ENCODE measurements at regions not wholly inside any gene's neighbourhood (a gene's known extent, or its start where the extent isn't known, plus 50 kb on each side); places are given as distances from the start of the nearest gene placed in this dataset.
"Not testable (repeated sequence)": the region's sequence is repeated elsewhere in the genome, so short reads cannot be mapped to it uniquely, and the experiment has no call there.

- DNase-seq (ENCODE audit: low spot score), result no peak
These were observed 51.0 kb downstream of the POU3F3 start for GRCh38 chr2:104904889-104905288.

GRCh38 chr2:104909317-104909716, 55.4 kb downstream of the POU3F3 start:
- DNase-seq (ENCODE audit: low spot score), result no peak

DNA sequence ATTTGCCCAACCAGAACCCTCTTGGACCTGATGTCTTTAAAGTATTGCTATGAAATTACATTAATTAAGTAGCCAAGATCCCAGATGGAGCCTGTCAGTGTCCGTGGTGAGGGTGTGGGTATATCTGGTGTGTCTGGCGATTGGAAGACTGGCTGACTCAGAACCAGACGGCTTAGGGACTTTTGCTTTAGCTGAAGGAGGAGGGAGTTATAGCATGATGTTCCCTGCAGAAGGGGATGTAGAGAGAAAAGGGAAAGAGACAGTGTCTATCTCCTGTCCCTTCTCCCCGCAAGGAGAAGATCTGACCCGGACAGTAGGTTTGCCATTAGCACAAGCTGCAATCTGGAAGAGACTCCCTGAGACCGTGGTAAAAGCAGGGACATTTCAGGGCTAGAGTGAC, 60.6 kb downstream of the POU3F3 start:
- no peak for DNase-seq (ENCODE audit: low spot score)

DNA sequence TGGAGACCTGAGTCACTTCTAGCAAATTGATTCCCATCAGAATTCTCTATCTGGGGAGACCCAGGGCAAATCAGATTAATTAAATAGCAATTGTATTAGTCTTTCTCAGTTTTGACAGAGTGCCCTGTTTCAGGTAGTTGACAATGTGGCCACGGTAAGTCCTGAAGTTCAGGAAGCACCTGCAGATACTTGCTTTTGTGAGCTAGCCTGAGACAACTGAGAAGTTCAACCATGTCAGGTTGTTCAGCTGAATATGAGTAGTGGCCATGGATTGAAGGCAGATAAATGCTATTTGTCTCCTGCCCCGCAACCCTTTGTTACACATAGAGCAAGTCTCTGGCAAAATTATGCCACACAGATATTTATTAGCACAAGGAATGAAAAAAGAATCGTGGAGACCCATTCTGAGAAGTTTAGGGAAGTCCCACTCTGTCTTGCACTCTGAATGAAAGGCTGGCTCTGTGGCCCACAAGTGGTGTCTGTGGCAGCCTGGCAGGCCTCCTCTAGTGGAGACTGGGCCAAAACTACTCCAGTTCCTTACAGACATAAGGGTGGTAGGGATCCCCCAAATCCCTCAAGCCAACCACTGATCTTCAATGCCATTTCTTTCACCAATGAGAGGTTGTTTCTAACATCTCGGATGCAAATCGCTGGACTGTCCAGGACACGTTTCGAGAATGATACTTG, 61.3 kb downstream of the POU3F3 start:
- no peak for DNase-seq (ENCODE audit: low spot score)

- no peak for DNase-seq (ENCODE audit: low spot score)
These were observed 65.2 kb downstream of the POU3F3 start for GRCh38 chr2:104919127-104919526.

GRCh38 chr2:104923665-104924064, 69.8 kb downstream of the POU3F3 start:
- DNase-seq (ENCODE audit: low spot score), result no peak

DNA sequence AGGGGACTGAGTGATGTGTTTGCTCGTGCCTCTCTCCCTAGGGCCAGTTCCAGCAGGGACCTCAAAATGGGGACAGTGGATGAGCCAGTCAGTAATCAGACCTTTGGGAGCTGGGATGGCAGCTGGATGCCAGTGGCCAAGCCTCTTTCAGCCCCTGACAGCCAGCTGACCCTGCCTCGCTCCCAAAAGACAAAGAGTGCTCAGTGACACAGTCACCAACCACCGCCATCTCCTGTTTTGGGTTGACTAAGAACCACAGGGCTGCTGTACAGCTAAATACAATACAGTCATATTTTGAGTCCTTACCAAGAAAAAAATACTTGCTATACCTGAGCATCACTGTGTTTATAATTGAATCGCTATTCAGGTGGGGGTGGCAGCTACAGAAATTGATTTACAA, 75.7 kb downstream of the POU3F3 start:
- peak; percentile 80 for DNase-seq (ENCODE audit: low spot score)

GRCh38 chr2:104930732-104931131, 76.8 kb downstream of the POU3F3 start:
- DNase-seq (ENCODE audit: low spot score), result no peak

DNA sequence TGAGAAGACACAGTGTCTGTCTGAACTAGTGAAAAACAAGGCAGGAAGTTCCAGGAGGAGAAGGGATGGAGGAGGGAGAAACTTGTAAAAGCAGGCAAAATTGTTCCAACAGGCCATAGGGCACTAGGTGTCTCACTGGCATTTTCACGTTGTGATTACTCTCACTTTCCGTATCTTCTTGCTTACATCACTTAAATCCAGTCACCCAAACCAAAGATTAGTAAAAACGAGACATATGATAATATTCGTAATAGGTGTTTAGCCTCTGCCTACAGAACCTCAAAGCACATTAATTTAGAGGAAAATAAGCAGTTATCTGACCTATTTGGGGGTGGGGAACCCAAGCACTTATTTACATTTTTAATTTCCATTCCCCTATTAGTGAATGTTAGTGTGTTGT, 78.3 kb downstream of the POU3F3 start:
- DNase-seq (ENCODE audit: low spot score), result no peak

DNA sequence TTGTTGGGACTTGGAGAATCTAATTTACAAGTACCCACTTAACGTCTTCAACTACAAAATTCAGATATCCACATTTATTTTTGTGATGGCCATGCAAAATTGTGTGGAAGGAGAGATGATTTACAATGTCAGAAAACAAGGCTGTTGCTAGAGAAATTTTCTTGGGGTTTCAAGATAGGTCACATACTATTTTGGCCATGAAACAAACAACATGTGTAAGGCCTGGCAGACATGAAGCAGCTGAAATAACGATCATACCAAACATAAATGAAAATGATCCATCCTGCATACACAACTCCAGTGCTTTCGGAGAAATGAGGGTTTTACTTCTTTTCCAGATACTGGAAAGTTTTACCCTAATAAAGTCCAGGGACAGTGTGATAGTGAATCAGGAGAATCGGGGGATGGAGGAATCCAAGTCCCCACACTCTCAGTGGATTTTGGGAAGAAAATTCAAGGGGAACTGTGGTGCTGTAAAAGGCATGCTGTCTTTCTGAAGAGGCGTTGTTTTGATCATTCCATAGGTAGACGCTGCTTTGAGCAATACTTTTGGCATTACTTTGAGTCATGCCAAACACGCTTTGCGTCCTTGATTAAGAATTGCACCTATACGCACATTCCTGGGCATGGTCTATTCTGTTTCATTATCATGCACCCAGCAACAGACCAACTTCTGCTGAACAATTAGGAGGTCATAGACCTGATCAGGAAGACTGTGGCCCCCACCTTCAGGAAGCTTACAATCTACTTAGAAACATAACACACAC, 79.4 kb downstream of the POU3F3 start:
- DNase-seq (ENCODE audit: low spot score), result no peak

DNA sequence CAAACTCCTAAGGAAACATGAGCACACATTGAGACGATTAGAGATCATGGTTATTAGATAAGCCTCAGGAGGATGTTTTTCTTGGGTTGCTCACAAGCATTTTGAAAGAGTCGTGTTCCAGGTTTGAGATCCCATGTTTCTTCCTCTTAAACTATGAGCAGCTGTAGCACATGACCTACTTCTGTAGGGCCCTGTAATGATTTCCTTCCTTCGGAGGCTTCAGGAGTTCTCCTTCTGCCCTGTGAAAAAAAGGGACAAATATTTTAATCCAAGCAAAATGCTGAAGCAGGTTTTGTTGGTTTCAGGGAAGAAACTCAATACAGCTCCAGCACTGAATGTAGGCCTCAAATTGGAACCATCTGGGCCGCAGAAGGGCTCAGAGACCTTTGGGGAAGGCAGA, 82.6 kb downstream of the POU3F3 start:
- no peak for DNase-seq (ENCODE audit: low spot score)

- DNase-seq (ENCODE audit: low spot score), result peak; percentile 54
These were observed 84.5 kb downstream of the POU3F3 start for GRCh38 chr2:104938231-104938941.

DNA sequence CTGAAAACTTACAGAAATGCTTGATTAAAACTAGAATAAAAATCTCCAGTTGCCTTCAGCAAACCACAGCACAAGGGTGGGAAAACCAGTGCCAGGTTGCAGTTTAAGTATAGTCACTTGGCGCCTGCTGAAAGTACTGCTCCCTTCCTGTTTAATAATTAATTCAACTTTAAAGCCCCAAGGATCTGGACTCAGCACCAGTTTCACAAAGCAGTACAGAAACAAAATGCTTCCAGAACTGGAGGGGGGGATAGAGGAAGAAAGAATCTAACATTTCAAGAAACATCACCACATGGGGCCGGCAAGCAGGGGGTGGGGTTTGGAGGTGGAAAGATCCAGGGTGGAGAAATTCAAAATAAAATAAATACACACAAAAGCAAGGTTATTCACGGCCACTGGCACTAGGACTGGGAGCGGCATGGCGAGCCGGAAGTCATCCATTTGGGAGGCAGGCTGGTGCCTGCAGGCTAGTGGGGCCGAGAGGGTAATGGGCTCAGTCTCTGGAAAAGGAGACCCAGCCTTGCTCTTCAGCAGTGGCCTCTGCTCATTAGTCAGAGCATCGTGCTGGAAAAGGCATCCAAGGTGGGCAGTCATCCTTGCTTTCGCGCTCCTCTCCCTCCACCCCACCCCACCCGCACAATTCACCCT, 85.8 kb downstream of the POU3F3 start:
- no peak for DNase-seq (ENCODE audit: low spot score)

DNA sequence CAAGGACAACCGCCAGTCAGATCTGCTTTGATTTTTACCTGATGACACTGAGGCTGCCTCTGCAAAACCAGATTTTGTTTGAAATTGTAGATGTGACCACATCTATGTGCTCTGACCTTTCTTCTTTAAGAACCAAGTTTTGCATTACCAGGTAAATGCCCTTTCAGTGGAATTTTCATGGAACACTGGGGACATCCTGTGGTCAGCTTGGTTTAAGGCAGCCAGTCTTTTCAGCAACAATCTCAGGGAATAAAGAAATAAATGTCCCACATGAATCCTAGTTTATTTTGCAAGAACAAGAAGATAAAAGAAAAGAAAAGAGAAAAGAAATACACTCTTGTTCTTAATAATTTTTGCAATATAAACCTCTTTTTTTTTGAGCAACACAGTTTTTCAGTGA, 90.6 kb downstream of the POU3F3 start:
- DNase-seq (ENCODE audit: low spot score), result peak; percentile 70

DNA sequence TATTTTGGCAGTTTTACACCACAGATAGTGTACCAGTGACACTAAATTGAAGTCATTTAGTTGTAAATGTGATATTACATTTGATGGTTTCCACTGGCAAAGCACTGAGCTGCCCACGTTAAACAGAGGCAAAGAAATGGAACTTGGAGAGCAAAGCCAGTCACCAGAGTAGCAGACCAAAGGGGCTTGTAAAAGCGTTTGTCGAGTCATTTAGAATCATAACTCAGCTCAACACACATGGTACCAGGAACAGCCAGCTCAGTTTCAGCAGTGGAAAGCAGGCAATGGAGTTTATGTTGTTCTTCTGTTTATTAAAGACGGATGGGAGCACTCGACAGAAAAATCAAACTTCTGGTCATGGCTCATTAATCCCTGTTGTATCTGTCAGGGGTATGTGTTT, 91.2 kb downstream of the POU3F3 start:
- no peak for DNase-seq (ENCODE audit: low spot score)

GRCh38 chr2:104945866-104946265, 92.0 kb downstream of the POU3F3 start:
- DNase-seq (ENCODE audit: low spot score), result peak; percentile 86

DNA sequence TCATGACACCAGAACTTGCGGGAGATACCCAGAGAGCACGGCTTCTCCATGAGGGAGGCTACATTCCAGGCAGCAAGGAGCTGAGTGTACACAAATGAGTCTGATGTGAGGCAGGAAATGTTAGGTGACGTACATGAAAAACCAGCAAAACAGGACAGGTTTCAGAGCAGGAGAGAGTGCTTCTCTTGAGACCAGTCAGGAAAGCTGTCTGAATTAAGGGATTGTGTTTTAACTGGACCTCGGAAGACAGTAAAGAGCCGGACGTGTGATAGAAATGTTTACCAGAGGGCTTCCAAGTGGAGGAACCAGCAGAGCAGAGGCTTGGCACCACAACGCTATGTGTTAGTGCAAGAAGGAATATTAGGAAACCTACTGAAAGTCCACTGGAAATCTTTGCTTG, 90.4 kb upstream of the MRPS9 start:
- DNase-seq (ENCODE audit: low spot score), result not testable (repeated sequence)

DNA sequence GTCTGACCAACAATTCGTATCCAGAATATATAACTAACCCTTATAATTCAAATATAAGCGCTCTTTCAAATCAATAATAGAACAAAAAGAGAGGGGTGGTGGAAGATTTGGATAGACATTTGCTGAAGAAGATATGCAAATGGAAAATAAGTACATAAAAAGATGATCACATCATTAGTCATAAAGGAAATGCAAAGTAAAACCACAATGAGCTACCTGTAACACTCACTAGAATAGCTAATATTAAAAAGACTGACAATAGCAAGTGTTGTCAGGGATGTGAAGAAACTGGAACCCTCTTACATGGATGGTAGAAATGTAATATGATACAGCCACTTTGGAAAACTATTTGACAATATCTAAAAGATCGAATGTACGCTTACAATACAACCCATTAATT, 84.9 kb upstream of the MRPS9 start:
- DNase-seq (ENCODE audit: low spot score), result no peak

DNA sequence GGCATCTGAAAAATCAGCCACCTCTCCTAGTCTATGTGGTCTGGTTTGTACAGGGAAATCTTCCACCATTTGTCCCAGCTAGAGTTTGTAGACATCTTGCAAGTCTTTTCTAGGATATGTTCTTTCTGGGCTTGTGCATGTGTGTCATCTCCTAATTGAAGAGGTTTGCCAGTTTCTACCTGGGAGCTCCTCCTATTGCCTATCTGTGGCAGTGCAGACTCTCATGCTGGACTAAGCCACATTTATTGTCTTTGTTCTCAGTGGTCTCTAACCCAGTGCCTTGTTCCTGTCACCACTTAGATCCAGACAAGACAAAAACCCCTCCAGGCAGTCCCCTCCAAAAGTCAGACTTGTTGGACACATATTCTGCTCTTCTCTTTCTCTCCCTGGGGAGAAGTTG, 72.0 kb upstream of the MRPS9 start:
- no peak for DNase-seq (ENCODE audit: low spot score)

DNA sequence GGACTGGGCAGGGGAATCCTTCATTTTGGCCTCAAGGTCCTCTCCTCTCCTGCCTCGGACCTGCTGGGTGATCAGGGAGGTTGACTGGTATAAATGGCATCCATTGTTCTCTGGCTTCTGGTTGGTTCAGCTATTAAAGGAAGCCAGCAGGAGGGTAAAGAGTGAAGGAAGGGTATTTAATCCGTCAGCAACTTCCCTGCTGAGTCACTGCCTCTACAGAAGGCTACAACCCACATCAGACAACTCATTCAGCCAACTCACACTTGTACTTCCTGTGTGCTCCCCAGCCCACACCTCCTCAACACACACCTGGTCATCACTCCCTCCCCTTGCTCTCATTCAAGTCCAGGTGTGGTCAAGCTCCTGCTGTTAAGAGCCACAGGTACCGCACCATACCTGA, 68.3 kb upstream of the MRPS9 start:
- no peak for DNase-seq (ENCODE audit: low spot score)

DNA sequence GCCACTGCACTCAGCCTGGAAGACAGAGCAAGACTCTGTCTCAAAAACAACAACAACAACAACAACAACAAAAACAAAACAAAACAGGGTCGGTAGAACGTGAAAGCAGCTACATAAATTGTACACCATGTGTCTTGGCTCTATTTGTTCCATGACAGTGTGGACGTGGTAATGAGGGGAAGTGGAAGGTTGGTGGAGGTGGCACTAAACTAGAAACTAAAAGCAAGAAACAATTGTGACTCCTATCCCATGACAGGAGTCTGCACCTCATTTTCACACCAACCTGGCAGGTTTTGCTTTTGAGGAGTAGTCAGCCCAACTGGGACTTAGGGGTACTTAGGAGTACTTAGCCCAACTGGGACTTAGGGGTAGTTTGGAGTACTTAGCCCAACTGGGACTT, 62.5 kb upstream of the MRPS9 start:
- no peak for DNase-seq (ENCODE audit: low spot score)

DNA sequence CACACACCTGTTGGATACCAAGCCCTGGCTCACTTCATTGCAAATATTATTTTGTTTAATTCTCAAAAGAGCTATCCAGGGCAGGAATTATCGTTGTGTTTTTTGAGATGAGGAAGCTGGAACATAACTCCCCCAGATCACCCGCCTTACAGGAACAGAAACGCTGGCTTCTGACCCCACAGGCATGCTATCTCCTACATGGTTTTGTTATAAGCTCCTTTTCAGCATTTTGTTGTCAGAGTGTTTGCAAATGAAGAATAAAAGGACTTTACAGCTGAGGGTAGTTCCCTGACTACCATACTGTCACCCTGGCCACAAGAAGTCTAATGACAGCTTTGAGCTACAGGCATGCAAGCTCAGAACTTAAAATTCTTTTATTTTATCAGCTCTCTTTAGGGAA, 62.0 kb upstream of the MRPS9 start:
- DNase-seq (ENCODE audit: low spot score), result no peak

Measured in Ammon's horn (tissue), 1 donor.